ENCODE measurements at regions not wholly inside any gene's neighbourhood (a gene's known extent, or its start where the extent isn't known, plus 50 kb on each side); places are given as distances from the start of the nearest gene placed in this dataset.
A peak's percentile ranks its signal among the peaks of the same experiment; 100 is the strongest.
"Not testable (repeated sequence)": the region's sequence is repeated elsewhere in the genome, so short reads cannot be mapped to it uniquely, and the experiment has no call there.

DNA sequence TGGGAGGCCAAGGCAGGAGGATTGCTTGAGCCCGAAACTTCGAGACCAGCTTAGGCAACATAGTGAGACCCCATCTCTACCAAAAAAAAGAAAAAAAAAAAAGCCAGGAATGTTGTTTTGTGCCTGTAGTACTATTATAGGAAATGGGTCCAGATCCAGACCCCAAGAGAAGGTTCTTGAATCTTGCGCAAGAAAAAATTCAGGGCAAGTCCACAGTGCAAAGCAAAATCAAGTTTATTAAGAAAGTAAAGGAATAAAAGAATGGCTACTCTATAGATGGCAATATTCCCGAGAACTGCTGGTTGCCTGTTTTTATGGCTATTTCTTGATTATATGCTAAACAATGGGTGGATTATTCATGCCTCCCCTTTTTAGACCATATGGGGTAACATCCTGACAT lies 51.2 kb upstream of the RDX start:
- no peak for FAIRE-seq

- FAIRE-seq, result no peak
Observed at GRCh38 chr11:110349138-110349996, 53.0 kb upstream of the RDX start.

DNA sequence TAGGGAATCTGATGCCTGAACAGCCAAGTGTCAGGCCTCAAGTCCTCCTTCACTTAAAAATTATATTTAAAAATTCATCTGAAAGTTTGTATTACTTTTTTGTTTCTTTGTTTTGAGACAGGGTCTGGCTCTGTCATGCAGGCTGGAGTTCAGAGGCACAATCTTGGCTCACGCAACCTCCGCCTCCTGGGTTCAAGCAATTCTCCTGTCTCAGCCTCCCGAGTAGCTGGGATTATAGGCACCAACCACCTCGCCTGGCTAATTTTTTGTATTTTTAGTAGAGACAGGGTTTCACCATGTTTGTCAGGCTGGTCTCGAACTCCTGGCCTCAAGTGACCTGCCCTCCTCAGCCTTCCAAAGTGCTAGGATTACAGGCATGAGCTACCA lies 53.6 kb upstream of the RDX start:
- not testable (repeated sequence) for FAIRE-seq

GRCh38 chr11:110355011-110355744 lies 58.8 kb upstream of the RDX start:
- no peak for FAIRE-seq

DNA sequence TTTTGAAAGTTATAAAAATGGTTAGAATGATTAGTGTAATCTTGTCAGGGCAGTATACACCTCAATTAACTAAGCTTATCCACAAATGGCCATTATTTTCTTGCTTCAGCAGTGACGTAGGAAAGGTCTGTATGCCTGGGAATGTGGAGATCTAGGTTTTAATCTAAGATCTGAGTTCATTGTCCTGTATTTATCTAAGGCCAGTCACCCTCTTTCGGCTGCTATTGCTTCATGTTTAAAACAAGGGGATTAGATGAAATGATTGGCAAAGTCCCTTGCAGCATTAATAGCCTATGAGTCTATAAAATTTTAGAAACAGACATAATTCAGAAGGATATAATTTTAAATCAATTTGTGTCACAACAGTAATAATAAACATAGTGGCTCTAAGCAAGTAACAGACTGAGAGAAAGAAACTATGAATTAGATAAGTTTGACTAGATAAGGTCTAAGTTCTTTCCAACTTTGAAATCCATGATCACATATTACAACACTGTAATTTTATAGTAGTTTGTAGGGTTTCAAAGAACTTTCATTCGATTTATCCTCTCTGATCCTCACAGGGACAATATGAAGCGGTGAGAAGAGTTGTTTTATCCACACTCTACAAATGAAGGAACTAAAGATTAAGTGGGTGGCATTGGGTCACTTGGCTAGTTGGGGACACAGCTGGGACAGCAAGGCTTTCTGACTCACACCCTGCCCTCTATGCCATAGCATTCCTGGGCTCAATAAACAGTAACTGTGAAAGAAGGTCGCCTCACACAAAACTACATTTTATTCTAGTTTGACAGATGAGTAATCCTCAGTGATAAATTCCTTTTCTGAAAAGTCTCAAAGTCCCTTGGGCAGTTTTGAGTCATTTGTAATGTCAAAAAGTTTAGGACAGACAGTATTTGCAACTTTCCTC lies 60.6 kb upstream of the RDX start:
- no peak for FAIRE-seq

DNA sequence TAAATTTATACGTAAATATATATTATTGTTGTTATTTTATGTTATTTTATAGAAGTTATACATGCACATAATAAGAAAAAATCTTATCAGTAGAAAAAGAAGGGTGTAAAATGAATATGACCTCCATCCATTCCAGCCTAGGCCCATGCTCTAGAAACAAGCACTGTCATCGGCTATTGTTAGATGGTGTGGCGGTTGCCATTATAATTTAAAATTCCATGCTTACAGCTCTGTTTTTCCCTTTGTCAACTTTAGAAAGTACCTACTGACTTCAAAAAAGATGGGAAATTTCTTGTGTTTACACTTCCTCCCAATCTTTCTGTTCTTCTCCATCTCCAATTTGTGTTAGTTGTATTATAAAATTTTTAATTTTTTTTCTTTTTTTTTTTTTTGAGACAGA lies 61.9 kb upstream of the RDX start:
- no peak for FAIRE-seq

DNA sequence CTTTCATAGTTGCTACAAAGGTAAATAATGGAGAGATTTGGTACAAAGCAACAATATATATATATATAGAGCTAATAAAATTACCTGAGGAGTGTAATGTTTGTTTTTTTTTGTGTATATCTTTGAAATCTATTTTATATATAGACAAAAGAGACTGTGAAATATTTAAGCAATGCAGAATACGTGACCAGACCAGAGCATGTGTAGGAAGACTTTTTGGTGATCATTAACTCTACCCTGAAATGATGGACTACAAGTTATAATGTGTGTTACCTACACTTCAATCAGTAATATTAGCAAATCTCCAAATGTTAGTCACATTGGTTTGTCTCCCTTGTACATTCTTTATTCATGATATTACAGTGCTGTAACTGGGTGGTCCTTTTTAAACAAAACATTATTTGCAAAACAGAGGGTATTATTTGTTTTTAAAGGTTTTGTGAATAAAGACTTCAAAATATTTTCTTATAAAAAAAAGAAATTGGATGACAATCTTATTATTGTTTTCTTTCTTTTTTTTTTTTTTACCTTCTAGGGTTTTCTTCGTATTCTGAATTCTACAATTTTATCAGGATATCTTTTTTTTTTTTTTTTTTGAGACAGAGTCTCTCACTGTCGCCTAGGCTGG lies 64.5 kb upstream of the RDX start:
- FAIRE-seq, result not testable (repeated sequence)

DNA sequence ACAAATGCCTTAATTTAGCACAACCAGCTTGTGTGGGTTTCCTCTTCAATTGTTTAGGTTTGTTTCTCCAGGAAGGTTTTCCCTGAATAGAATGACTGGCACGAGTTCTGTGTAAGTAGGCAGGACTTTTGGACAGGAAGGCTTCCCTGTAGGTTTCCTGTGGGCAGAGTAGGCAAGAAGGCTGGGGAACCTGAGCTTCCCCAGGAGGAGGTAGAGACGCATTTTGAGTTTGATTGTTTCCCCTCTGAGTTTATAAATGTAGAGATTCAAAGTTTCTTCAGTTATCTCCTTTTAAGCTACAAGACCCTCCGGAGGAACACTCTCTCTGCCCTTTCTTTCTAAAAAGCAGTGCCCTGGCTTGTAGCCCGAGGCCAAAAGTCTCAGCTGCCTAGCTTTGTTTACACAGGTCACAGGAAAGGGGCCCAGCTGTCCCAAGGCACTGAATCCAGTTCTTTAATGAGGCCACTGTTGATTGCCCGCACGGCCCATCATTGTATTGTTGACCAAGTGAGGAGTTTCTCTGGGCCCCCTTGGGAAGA lies 66.6 kb upstream of the RDX start:
- FAIRE-seq, result no peak

DNA sequence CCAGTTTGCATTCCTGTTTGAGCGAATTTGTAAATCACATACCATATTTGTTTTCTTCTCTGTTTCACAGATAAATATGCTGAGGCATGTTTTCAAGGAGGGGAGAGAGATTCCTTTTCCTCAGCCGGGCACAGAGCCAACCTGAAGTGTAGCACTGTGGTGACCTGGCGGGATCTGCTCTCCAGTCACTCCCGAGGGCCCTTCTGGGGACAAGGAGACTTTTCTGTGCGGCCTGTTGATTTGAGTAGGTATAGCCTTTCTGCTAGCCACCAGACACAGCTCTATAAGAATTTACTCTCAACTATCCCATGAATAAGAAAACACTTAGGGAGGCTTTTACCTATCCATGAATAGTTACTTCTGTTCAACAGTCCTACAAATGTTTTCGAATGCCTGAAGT lies 63.5 kb upstream of the FDX1 start:
- FAIRE-seq, result no peak

DNA sequence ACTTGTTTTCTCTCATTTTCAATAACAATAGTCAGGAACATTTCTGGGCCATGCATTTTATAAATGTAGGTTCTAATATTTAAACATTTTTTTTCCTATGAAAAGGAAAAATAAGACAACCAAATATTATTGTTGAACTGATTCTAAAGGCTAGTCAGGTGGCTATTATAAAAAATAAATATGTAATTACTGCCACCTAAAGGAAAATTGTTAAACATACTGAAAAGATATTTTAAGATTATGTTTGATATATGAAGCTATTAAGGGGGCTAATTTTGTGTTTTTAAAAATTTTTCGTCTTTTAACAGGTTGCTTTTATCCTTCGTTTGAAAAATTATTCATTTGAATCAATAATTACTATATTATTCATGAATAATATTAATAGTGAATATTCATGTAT lies 62.2 kb upstream of the FDX1 start:
- FAIRE-seq, result peak; percentile 98

GRCh38 chr11:110371084-110371483 lies 58.7 kb upstream of the FDX1 start:
- no peak for FAIRE-seq

- FAIRE-seq, result no peak
Observed at GRCh38 chr11:110373051-110373702, 56.6 kb upstream of the FDX1 start.

- no peak for FAIRE-seq
Observed at GRCh38 chr11:110374921-110375320, 54.8 kb upstream of the FDX1 start.

- no peak for FAIRE-seq
Observed at GRCh38 chr11:110375351-110375750, 54.4 kb upstream of the FDX1 start.

GRCh38 chr11:110376021-110376420 lies 53.7 kb upstream of the FDX1 start:
- no peak for FAIRE-seq

DNA sequence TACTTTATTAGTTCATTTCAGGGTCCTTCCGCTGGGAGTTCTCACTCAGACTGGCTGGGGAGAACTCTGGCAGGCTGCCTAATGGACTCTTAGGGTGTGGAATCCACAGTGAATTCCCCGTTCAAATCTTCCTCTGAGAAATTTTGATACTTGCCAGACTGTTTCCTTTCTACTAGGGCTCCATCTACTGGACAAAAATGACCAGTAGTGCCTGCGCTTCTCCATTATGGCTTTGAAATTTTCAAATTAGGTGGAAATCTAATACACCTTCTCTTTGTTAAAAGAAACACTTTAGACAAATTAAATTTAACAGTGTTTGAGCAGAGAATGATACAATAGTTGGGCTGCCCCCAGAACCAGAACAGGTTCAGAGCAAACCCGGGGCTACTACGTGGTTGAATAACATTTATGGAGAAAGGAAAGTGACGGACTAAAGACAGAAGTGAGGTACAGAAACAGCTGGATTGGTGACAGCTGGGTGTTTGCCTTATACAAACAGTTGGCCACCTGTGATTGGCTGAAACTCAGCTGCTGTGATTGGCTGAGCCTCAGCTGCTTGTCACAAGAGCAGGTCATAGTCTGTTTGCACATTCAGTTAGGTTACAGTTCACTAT lies 52.9 kb upstream of the FDX1 start:
- peak; percentile 94 for FAIRE-seq

DNA sequence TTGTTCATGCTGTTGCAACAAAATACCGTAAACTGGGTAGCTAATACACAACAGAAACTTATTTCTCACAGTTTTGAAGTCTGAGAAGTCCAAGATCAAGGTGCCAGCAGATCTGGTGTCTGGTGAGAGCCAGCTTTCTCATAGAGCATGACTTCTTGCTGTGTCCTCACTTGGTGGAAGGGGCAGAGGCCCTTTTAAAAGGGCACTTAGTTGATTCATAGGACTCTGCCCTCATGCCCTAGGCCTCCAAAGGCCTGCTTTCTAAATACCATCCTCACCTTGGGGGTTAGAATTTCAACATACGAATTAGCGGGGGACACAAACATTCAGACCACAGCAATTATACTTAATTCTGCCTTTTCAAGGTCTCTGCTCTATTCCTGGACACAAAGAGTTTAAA lies 52.3 kb upstream of the FDX1 start:
- no peak for FAIRE-seq

GRCh38 chr11:110379261-110379660 lies 50.5 kb upstream of the FDX1 start:
- FAIRE-seq, result no peak

- no peak for FAIRE-seq
Observed at GRCh38 chr11:110379936-110380335, 49.8 kb upstream of the FDX1 start.
